GM23338 (cell line): ENCODE measurements at regions not wholly inside any gene's neighbourhood (a gene's known extent, or its start where the extent isn't known, plus 50 kb on each side); places are given as distances from the start of the nearest gene placed in this dataset.

Experiments
- ATAC-seq: fragments of 200-7000 bp; cut with Tn5 transposase; 3 replicates; pipeline ENCODE4 v1.9.1; 2020
- DNase-seq: peaks from one replicate; pipeline ENCODE4 v3.0.0-alpha.2; 2015; ENCODE audit warnings: low spot score
- H2AFZ ChIP-seq: fragments of 200-600 bp; sonication (generic); 2 replicates; pipeline ENCODE4 v1.8.0; 2016; ENCODE audit warnings: antibody characterized with exemption, mild to moderate bottlenecking, moderate library complexity
- H3F3A ChIP-seq: fragments of 200-600 bp; sonication (generic); replicated peaks from 2 replicates; pipeline ENCODE4 v1.8.0; 2017; ENCODE audit warnings: antibody characterized with exemption, mixed run types, low read depth
- H3K27ac ChIP-seq: fragments of 200-600 bp; sonication (generic); 2 replicates; pipeline ENCODE4 v1.6.1; 2016; ENCODE audit warnings: low read depth
- H3K27me3 ChIP-seq: fragments of 200-600 bp; sonication (generic); 2 replicates; pipeline ENCODE4 v1.8.0; 2016; ENCODE audit warnings: mild to moderate bottlenecking, mixed run types, moderate library complexity; ENCODE audit not compliant: insufficient read depth
- H3K36me3 ChIP-seq: fragments of 200-600 bp; sonication (generic); 2 replicates; pipeline ENCODE4 v1.8.0; 2016; ENCODE audit warnings: mild to moderate bottlenecking; ENCODE audit not compliant: insufficient read depth
- H3K4me1 ChIP-seq: fragments of 200-600 bp; sonication (generic); 2 replicates; pipeline ENCODE4 v1.8.0; 2016; ENCODE audit warnings: mild to moderate bottlenecking, moderate library complexity; ENCODE audit not compliant: insufficient read depth
- H3K4me2 ChIP-seq: fragments of 200-600 bp; sonication (generic); 2 replicates; pipeline ENCODE4 v1.7.1; 2017; ENCODE audit warnings: mixed run types
- H3K4me3 ChIP-seq: fragments of 200-600 bp; sonication (generic); 2 replicates; pipeline ENCODE4 v1.6.1; 2016; ENCODE audit warnings: mixed run types
- H3K79me2 ChIP-seq: fragments of 200-600 bp; sonication (generic); replicated peaks from 2 replicates; pipeline ENCODE4 v1.8.0; 2017; ENCODE audit warnings: mild to moderate bottlenecking; ENCODE audit not compliant: insufficient read depth
- H3K9me2 ChIP-seq: fragments of 200-600 bp; sonication (generic); 2 replicates; pipeline ENCODE4 v1.8.0; 2017; ENCODE audit not compliant: insufficient read depth
- H4K20me1 ChIP-seq: fragments of 200-600 bp; sonication (generic); replicated peaks from 2 replicates; pipeline ENCODE4 v1.8.0; 2017; ENCODE audit warnings: mild to moderate bottlenecking; ENCODE audit not compliant: insufficient read depth
- H3K27ac Mint-ChIP-seq: 2 replicates; pipeline ENCODE4 v1.8.0; 2020; ENCODE audit warnings: inconsistent platforms, mild to moderate bottlenecking, moderate library complexity, mixed read lengths
- H3K27me3 Mint-ChIP-seq: 3 replicates; pipeline ENCODE4 v1.8.0; 2022; ENCODE audit warnings: low read depth, mild to moderate bottlenecking, moderate library complexity, mixed read lengths, inconsistent platforms; ENCODE audit not compliant: insufficient read depth, poor library complexity
- H3K36me3 Mint-ChIP-seq: 3 replicates; pipeline ENCODE4 v1.8.0; 2021; ENCODE audit warnings: low read depth, mild to moderate bottlenecking, inconsistent platforms, moderate library complexity, mixed read lengths
- H3K4me1 Mint-ChIP-seq: 3 replicates; pipeline ENCODE4 v1.8.0; 2020; ENCODE audit warnings: mild to moderate bottlenecking, inconsistent platforms, mixed read lengths
- H3K4me3 Mint-ChIP-seq: 3 replicates; pipeline ENCODE4 v1.8.0; 2021; ENCODE audit warnings: moderate library complexity, mild to moderate bottlenecking, inconsistent platforms, mixed read lengths
- H3K9me3 Mint-ChIP-seq: 3 replicates; pipeline ENCODE4 v1.8.0; 2020; ENCODE audit warnings: moderate library complexity, mild to moderate bottlenecking, inconsistent platforms, mixed read lengths
- CTCF ChIP-seq, 2 experiments: fragments of 200-600 bp in 1 of 2; sonication (generic) in 1 of 2; conservative IDR thresholded peaks; 2 replicates each; pipeline versions ENCODE4 v1.5.1 to v1.6.1; 2016 to 2017; ENCODE audit warnings: antibody characterized with exemption in 2 of 2, low read depth in 2 of 2, mild to moderate bottlenecking in 2 of 2, moderate library complexity in 1 of 2
- EZH2phosphoT487 ChIP-seq: fragments of 200-600 bp; sonication (generic); IDR thresholded peaks from one replicate; pipeline ENCODE4 v1.8.1; 2018; ENCODE audit warnings: antibody characterized with exemption; ENCODE audit not compliant: unreplicated experiment
- NANOG ChIP-seq: IDR thresholded peaks from 2 replicates; pipeline ENCODE4 v1.6.1; 2016; ENCODE audit warnings: antibody characterized with exemption, borderline replicate concordance
- REST ChIP-seq: IDR thresholded peaks from one replicate; pipeline ENCODE4 v1.6.1; 2018; ENCODE audit warnings: antibody characterized with exemption; ENCODE audit not compliant: unreplicated experiment
- ZNF331 ChIP-seq: fragments of 250-450 bp; sonication (Bioruptor Pico); IDR thresholded peaks from 2 replicates; pipeline ENCODE4 v1.5.0; 2020; ENCODE audit warnings: low read depth, mild to moderate bottlenecking, moderate library complexity
- ZNF462 ChIP-seq: fragments of 250-450 bp; sonication (Bioruptor Pico); IDR thresholded peaks from 2 replicates; pipeline ENCODE4 v1.5.0; 2020; ENCODE audit warnings: mild to moderate bottlenecking, moderate library complexity

GRCh38 chr12:71312768-71313403, 126.7 kb upstream of the LGR5 start:
- ATAC-seq: no peak
- H3K9me3 Mint-ChIP-seq: no peaks in the 10 kb centered on the region

More at GRCh38 chr12:71312768-71313403, 126.7 kb upstream of the LGR5 start:
- Histone ChIP-seq H3K36me3 (no peaks in the 10 kb centered on the region), H3K4me3 (no peak overlapping the region), H3K9me2 (no peaks in the 10 kb centered on the region; the same call in 1 of the 2 replicates), H3K79me2 (no peaks in the 10 kb centered on the region), H3K4me2 (no peak overlapping the region), H3K4me1 (no peaks in the 10 kb centered on the region), H3K27me3 (no peaks in the 10 kb centered on the region), H2AFZ (peak overlapping the region; percentile 56; the same call in 1 of the 2 replicates), H3K27ac (no peak overlapping the region), H4K20me1 (no peaks in the 10 kb centered on the region), H3F3A (no peaks in the 10 kb centered on the region)
- Mint-ChIP-seq H3K27me3 (no peaks in the 10 kb centered on the region), H3K27ac (no peak overlapping the region; the same call in 1 of the 2 replicates), H3K36me3 (no peaks in the 10 kb centered on the region), H3K4me3 (no peak overlapping the region), H3K4me1 (no peaks in the 10 kb centered on the region)
- no peak for DNase-seq
- TF ChIP-seq NANOG (no peak), EZH2phosphoT487 (no peak), ZNF331 (CRISPR knock-in tag) (no peak), REST (no peak), ZNF462 (CRISPR knock-in tag) (no peak), CTCF (conservative IDR thresholded peaks at IDR 0.05; ENCODE audit: low read depth in 2 of 2) (no peak)
